ENCODE measurements at regions not wholly inside any gene's neighbourhood (a gene's known extent, or its start where the extent isn't known, plus 50 kb on each side); places are given as distances from the start of the nearest gene placed in this dataset.

DNA sequence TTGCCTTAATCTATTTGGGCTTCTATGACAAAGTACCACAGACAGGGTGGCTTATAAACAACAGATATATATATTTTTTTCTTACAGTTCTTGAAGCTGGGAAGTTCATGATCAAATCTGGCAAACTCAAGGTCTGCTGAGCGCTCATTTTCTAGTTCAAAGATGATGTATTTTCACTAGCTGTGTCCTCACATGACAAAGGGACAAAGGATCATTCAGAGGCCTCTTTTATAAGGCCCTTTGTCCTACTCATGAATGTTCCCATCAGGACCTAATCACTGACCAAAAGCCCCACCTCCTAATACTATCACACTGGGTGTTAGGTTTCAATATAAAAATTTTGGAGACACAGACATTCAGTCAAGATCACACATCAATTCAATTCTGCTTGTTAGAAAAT, 2025.2 kb downstream of the PCDH7 start:
- no peaks in the 10 kb centered on the region for H3K4me1 Mint-ChIP-seq
- no peak overlapping the region for H3K27ac Mint-ChIP-seq
- ATAC-seq (no peak), DNase-seq (no peak)
- CTCF ChIA-PET: no interaction called here
- H3K4me3 Mint-ChIP-seq: no peak overlapping the region
- H3K9me3 Mint-ChIP-seq (ENCODE audit: low read depth): peaks cover 7% of the 10 kb centered on the region
- no peaks in the 10 kb centered on the region for H3K36me3 Mint-ChIP-seq
- no peaks in the 10 kb centered on the region for H3K27me3 Mint-ChIP-seq

DNA sequence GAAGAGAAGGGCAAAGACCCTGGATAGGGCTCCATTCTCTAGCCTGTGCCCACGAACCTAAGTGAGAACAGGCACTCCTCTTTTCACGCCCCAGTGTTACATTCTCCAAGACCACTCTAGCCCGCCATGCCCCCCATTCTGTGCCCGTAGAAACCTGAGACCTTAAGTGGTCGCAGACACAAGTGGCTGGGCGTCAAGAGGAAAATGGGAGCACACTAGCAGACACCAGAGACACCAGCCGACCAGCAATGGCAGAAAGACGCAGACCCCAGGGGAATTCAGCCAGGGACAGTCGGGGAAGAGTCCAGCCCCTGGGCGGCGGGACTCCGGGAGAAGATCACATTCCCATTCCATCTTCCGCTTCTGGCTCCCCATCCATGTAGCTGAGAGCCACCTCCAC, 2027.9 kb downstream of the PCDH7 start:
- no peaks in the 10 kb centered on the region for H3K27me3 Mint-ChIP-seq
- CTCF ChIA-PET: no interaction called here
- ATAC-seq: no peak
- H3K27ac Mint-ChIP-seq: no peak overlapping the region
- no peaks in the 10 kb centered on the region for H3K36me3 Mint-ChIP-seq
- H3K4me3 Mint-ChIP-seq: no peak overlapping the region
- no peak for DNase-seq
- H3K4me1 Mint-ChIP-seq: no peaks in the 10 kb centered on the region
- H3K9me3 Mint-ChIP-seq (ENCODE audit: low read depth): peaks cover 7% of the 10 kb centered on the region

DNA sequence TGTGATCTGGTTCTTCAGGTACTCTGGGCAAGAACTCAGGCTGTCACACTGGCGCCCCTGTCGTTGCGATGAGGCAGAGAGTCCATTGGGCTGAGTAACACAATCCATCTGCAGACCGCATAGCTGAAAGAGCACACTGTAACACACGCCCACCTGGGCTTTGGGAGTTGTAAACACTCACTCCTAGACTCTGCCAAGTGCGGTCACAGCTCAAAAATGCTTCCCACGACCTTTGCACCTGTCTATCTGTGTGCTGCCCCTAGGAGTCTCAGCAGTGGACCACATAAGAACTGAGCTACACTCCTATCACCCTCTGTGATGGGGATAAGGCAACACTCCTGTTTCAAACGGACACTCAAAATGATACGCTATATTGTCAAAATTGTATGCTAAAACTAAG, 2028.3 kb downstream of the PCDH7 start:
- Mint-ChIP-seq H3K36me3 (no peaks in the 10 kb centered on the region), H3K9me3 (ENCODE audit: low read depth) (peaks cover 7% of the 10 kb centered on the region), H3K4me1 (no peaks in the 10 kb centered on the region), H3K27me3 (no peaks in the 10 kb centered on the region), H3K27ac (no peak overlapping the region), H3K4me3 (no peak overlapping the region)
- DNase-seq: no peak
- CTCF ChIA-PET: no interaction called here
- no peak for ATAC-seq

DNA sequence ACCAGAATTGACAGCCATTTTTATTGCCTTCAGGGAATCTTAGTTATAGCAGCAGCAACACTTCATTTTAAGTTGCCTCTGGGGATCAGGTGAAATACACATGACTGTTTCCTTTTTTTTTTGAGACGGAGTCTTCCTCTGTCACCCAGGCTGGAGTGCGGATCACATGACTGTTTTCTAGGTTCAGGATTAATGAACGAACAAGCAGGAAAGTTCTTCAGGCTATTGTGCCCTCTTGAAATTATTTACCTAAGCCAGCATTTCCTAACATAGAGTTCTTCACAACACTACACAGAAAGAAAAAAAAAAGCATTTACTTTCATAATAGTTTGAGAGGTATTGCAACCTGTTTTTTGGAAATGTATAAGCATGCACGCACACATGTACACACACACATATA, 2032.8 kb downstream of the PCDH7 start:
- H3K27ac Mint-ChIP-seq: no peak overlapping the region
- DNase-seq: no peak
- CTCF ChIA-PET: no interaction called here
- no peaks in the 10 kb centered on the region for H3K27me3 Mint-ChIP-seq
- H3K4me3 Mint-ChIP-seq: no peak overlapping the region
- H3K9me3 Mint-ChIP-seq (ENCODE audit: low read depth): peaks cover 5% of the 10 kb centered on the region
- H3K4me1 Mint-ChIP-seq: no peaks in the 10 kb centered on the region
- H3K36me3 Mint-ChIP-seq: no peaks in the 10 kb centered on the region
- no peak for ATAC-seq

DNA sequence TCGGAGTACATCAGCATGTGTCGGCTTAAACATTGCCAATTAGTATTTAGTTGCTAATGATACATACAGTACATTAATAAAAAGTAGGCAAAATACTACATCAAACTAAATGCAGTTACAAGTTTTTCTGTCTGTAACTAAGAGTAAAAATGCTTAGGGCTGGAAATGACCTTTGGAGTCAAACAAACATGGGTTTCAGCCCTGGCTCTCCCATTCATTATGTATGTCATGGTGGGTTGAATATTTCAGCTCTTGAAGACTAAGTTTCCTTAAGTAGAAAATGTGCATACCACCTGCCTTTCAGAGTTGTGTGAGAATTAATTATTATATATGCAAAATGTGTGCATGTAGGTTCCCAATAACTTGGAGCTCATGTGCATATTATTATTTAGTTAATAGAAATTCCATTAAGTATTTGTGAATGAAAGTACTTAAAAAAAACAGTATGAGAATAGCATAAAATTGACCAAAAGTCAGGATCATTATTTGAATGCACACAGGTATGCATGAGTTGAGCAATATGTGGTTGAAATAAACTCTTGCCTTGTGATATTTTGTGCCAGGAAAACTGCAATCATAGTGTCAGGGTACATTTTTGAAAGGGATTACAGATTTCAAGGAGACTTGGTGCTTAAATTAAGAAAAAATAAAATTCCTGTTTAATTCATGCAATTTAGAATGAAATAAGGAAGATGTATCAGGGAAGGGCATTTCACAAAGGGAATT, 2048.7 kb downstream of the PCDH7 start:
- Mint-ChIP-seq H3K9me3 (ENCODE audit: low read depth) (peaks cover 10% of the 10 kb centered on the region), H3K4me3 (no peak overlapping the region), H3K27ac (no peak overlapping the region), H3K27me3 (no peaks in the 10 kb centered on the region), H3K36me3 (no peaks in the 10 kb centered on the region), H3K4me1 (no peaks in the 10 kb centered on the region)
- CTCF ChIA-PET: no interaction called here
- DNase-seq (no peak), ATAC-seq (no peak)

DNA sequence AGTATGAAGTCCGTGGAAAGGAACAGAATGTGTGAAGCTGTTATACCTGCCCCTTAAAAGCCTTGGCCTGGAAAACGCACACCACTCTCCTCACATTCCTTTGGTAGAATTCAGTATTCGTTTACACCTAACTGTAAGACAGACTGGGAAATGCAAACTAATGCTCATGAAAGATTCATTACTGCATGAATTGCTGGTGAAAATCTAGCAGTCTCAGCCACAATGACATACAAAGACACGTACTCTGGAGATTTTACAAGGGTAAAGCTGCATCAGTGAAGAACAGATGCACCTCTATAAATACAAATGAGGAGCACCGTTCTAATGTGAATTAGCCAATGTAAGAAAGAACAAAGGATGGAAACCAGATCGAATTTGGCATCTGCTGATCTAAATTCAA, 2051.3 kb downstream of the PCDH7 start:
- H3K4me1 Mint-ChIP-seq: no peaks in the 10 kb centered on the region
- H3K36me3 Mint-ChIP-seq: no peaks in the 10 kb centered on the region
- CTCF ChIA-PET: no interaction called here
- no peak for ATAC-seq
- H3K9me3 Mint-ChIP-seq (ENCODE audit: low read depth): peaks cover 10% of the 10 kb centered on the region
- H3K27ac Mint-ChIP-seq: no peak overlapping the region
- no peaks in the 10 kb centered on the region for H3K27me3 Mint-ChIP-seq
- no peak for DNase-seq
- H3K4me3 Mint-ChIP-seq: no peak overlapping the region

DNA sequence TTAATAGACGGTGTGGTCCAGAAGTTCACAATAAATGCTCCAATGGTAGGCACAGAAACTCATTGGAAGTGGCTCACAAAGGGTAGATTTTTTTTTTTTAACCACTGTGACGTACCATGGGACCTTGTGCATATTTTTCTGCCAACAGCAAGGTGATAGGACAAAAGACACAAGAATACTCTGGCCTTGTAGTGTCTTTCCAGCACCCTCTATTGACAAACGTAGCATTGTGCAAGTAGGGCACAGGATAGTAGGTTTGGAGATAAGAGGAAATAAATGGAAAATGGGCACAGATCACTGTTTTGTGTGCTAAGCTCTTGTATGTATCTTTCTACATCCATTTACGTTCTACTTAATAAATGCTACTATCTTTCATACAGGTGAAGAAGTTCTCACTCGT, 2054.9 kb downstream of the PCDH7 start:
- Mint-ChIP-seq H3K27ac (no peak overlapping the region), H3K4me1 (no peaks in the 10 kb centered on the region), H3K4me3 (no peak overlapping the region), H3K36me3 (no peaks in the 10 kb centered on the region), H3K9me3 (ENCODE audit: low read depth) (peaks cover 7% of the 10 kb centered on the region), H3K27me3 (no peaks in the 10 kb centered on the region)
- CTCF ChIA-PET: no interaction called here
- ATAC-seq (no peak), DNase-seq (no peak)

DNA sequence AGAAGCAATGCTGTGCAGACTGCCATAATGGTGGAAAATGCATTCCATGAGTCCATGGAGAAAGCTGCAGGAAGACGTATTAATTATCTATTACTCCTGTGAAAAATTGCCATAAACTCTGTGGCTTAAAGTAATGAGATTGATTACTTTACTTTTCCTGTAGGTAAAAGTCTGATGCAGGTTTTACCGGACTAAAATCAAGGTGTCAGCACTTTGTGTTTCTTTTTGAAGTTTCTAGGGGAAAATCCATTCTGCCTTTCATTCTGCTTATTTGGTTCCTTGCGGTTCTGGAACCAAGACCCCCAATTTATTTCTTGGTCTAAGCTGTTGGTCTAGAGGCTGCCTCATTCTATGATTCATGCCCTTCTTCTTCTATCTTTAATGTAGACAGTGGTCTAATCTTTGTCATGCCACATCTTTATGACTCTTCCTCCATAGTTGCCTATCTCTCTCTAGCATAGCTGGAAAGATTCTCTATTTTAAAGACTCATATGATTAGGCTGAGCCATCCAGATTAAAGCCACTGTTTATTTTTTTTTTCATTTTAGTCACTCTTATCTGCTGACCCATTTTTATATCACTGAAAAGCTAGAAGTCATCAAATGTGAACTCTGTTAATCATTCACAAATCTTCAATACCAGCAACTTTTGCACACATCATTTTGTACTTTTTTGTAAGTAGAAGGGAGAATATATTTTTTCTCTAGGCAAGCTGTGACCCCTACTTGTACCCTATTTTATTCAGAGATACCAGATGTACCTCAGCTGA, 2056.4 kb downstream of the PCDH7 start:
- Mint-ChIP-seq H3K4me3 (no peak overlapping the region), H3K27me3 (no peaks in the 10 kb centered on the region), H3K27ac (no peak overlapping the region), H3K4me1 (no peaks in the 10 kb centered on the region), H3K36me3 (no peaks in the 10 kb centered on the region), H3K9me3 (ENCODE audit: low read depth) (peaks cover 9% of the 10 kb centered on the region)
- DNase-seq: no peak
- CTCF ChIA-PET: no interaction called here
- ATAC-seq: no peak

DNA sequence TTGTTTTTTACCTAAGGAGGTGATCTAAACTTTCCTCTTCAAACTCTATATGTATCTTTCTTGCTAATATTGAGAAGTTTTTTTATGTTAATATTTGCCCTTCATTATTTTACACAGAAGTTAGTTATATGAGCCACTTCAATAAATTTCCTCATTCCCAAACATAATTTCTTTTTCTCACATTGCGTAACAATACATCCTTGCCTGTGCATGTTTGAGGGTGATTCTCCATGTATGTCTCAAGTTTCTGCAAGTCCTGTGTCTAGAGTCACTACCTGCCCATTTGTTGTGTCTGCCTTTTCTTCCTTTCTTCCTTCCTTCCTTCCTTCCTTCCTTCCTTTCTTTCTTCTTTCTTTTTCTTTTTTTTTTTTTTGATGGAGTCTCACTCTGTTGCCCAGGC, 2057.9 kb downstream of the PCDH7 start:
- Mint-ChIP-seq H3K9me3 (ENCODE audit: low read depth) (peaks cover 7% of the 10 kb centered on the region), H3K27me3 (no peaks in the 10 kb centered on the region), H3K4me1 (no peaks in the 10 kb centered on the region), H3K36me3 (no peaks in the 10 kb centered on the region), H3K4me3 (no peak overlapping the region), H3K27ac (no peak overlapping the region)
- ATAC-seq (no peak), DNase-seq (no peak)
- CTCF ChIA-PET: no interaction called here

DNA sequence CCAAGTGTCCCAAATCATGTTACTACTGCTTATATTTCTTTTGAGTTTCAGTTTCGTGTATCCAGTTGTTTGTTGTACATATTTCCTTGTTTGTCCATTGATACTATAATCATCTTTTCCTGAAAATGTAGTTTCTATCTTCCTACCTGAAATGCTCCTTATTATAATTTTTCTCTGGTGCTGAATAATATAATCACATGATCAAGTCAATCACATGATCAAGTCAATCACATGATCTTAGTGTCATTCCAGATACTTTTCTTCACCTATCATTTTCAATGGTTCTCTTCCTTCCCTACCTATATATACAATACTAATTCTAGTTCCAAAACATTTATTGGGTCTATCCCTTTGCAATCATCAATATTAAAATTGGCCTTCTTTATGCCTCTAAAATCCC, 2058.8 kb downstream of the PCDH7 start:
- Mint-ChIP-seq H3K27ac (no peak overlapping the region), H3K4me1 (no peaks in the 10 kb centered on the region), H3K4me3 (no peak overlapping the region), H3K27me3 (no peaks in the 10 kb centered on the region), H3K9me3 (ENCODE audit: low read depth) (peaks cover 7% of the 10 kb centered on the region), H3K36me3 (no peaks in the 10 kb centered on the region)
- DNase-seq: no peak
- ATAC-seq: no peak
- CTCF ChIA-PET: no interaction called here

DNA sequence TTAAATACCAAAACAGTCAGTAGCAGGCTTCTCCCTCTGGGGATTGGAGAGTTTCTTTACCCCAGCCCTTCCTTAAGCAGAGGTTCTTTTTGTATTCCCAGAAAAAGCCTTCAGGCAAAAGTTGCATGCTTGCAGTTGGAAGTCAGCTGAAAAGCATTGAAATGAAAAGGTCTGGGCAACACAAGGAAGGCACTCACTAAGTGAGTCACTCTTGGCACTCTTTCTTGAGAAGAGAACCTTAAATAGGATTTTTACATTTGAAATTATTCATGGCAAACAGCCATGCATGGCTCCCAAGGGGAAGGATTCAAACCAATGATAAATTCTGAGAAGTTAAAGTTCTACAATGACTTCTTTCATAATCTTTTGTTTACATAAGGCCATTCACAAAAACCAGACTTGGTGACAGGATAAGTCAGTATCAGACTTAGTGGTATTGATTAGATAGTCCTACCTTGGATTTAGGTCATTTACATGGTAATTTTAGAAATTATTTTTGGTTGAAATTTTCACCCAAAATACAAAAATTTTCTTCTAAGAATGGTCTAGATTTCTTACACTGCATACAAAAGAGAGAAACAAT, 2068.9 kb downstream of the PCDH7 start:
- Mint-ChIP-seq H3K4me1 (no peaks in the 10 kb centered on the region), H3K27me3 (no peaks in the 10 kb centered on the region), H3K9me3 (ENCODE audit: low read depth) (peaks cover 3% of the 10 kb centered on the region), H3K36me3 (no peaks in the 10 kb centered on the region), H3K27ac (no peak overlapping the region), H3K4me3 (no peak overlapping the region)
- ATAC-seq: no peak
- no peak for DNase-seq
- CTCF ChIA-PET: no interaction called here

DNA sequence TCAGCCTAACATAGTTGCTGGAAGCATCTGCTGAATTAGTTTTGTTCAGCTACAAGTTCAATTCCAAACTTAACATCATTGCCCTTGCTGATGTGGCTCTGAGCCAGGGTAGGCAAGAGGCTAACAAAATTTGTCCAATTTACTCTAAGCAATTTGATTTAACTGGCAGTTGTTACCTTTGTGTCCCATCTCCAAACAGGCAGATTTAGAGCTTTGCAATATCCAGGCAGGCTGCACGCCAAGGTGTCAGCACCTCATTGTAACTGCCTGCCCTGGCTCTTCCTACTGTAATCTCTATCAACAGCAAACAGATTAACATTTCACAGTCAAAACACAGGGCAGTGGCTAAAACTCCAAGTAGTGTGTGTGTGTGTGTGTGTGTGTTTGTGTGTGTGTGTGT, 2070.6 kb downstream of the PCDH7 start:
- no peak overlapping the region for H3K27ac Mint-ChIP-seq
- DNase-seq (no peak), ATAC-seq (no peak)
- CTCF ChIA-PET: no interaction called here
- H3K27me3 Mint-ChIP-seq: no peaks in the 10 kb centered on the region
- no peaks in the 10 kb centered on the region for H3K4me1 Mint-ChIP-seq
- H3K4me3 Mint-ChIP-seq: no peak overlapping the region
- H3K36me3 Mint-ChIP-seq: no peaks in the 10 kb centered on the region
- peaks cover 3% of the 10 kb centered on the region for H3K9me3 Mint-ChIP-seq (ENCODE audit: low read depth)

DNA sequence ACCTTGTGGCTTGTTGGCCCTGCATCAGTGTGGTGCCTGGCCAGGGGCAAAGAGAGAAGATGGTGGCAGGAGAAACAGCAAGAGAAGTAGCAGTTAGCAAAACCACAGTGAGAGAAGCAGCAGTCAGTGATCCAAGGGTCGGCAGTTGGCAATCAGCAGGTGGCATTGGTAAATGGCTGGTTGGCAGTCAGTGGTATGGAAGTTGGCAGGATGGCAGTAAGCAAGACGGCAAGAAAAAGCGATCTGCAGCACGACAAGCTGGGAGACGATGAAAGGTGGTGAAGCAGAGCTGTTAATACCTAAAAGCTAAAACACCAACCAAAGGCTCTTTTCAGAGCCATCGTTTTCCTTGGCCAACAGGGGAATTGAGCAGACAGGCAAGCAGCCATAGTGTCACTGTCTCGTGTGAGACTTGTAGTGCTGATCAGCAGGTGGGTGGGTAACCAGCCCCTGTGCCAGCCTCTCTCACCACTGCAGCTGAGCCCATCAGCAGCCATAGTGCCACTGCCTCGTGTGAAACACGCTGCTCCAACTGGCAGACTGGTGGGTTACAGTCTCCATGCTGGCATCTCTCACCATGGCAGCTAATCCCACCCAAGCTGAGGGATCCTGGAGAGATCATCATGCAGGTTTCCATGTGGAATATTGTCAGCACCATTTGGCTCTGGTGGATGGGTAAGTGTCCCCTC, 2078.4 kb downstream of the PCDH7 start:
- no peaks in the 10 kb centered on the region for H3K4me1 Mint-ChIP-seq

DNA sequence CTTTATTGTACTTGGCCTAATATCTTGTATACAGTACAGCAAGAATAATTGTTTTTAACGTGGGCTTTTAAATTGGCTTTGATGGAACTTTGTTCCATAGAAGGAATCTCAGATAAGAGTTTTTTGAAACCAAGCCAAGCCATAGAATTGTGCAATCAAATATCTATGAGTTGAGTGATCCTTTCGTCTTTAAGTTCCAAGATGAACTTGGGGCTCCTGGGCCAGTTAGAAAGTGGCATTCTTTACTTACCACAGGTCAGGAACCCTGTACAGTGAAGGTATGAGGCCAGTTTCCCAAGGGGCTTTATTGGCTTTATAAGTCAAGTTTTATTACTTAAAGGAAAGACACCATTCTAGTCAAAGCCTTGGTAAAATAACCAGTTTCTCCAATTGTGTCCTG, 2104.2 kb downstream of the PCDH7 start:
- H3K4me3 Mint-ChIP-seq: no peak overlapping the region
- CTCF ChIA-PET: no interaction called here
- no peaks in the 10 kb centered on the region for H3K4me1 Mint-ChIP-seq
- ATAC-seq (no peak), DNase-seq (no peak)
- no peak overlapping the region for H3K27ac Mint-ChIP-seq
- H3K27me3 Mint-ChIP-seq: no peaks in the 10 kb centered on the region
- H3K36me3 Mint-ChIP-seq: no peaks in the 10 kb centered on the region
- H3K9me3 Mint-ChIP-seq (ENCODE audit: low read depth): peaks cover 15% of the 10 kb centered on the region

More for the DNA sequence above, 2078.4 kb downstream of the PCDH7 start:
- Mint-ChIP-seq H3K4me3 (no peak overlapping the region), H3K9me3 (ENCODE audit: low read depth) (peaks cover 8% of the 10 kb centered on the region), H3K27ac (no peak overlapping the region), H3K36me3 (no peaks in the 10 kb centered on the region), H3K27me3 (no peaks in the 10 kb centered on the region)
- ATAC-seq: no peak
- no peak for DNase-seq
- CTCF ChIA-PET: no interaction called here
